ENCODE measurements at regions not wholly inside any gene's neighbourhood (a gene's known extent, or its start where the extent isn't known, plus 50 kb on each side); places are given as distances from the start of the nearest gene placed in this dataset.

- no peak for DNase-seq
These were observed 87.0 kb upstream of the EEA1 start for GRCh38 chr12:93015871-93016751.

- no peak for DNase-seq
These were observed 87.8 kb upstream of the EEA1 start for GRCh38 chr12:93016752-93017350.

- no peak for DNase-seq
These were observed 89.5 kb upstream of the EEA1 start for GRCh38 chr12:93018610-93019009.

GRCh38 chr12:93019212-93019927 is 90.3 kb upstream of the EEA1 start:
- DNase-seq, result no peak

GRCh38 chr12:93019975-93020630 is 91.0 kb upstream of the EEA1 start:
- DNase-seq, result no peak

GRCh38 chr12:93020631-93021597 is 91.8 kb upstream of the EEA1 start:
- no peak for DNase-seq

- DNase-seq, result no peak
These were observed 93.7 kb upstream of the EEA1 start for GRCh38 chr12:93022603-93023340.

- DNase-seq, result peak in 1 of 5 donors; percentile 24
These were observed 96.3 kb upstream of the EEA1 start for GRCh38 chr12:93025145-93026103.

- DNase-seq, result no peak
These were observed 97.9 kb upstream of the EEA1 start for GRCh38 chr12:93027041-93027440.

GRCh38 chr12:93029091-93029490 is 100.0 kb upstream of the EEA1 start:
- no peak for DNase-seq

GRCh38 chr12:93031028-93031427 is 101.9 kb upstream of the EEA1 start:
- no peak for DNase-seq

GRCh38 chr12:93032758-93033157 is 103.7 kb upstream of the EEA1 start:
- DNase-seq, result no peak

- DNase-seq, result no peak
These were observed 104.9 kb upstream of the EEA1 start for GRCh38 chr12:93033948-93034347.

- no peak for DNase-seq
These were observed 110.0 kb upstream of the EEA1 start for GRCh38 chr12:93039062-93039461.

- no peak for DNase-seq
These were observed 110.8 kb upstream of the EEA1 start for GRCh38 chr12:93039930-93040329.

- no peak for DNase-seq
These were observed 111.3 kb upstream of the EEA1 start for GRCh38 chr12:93040367-93040766.

GRCh38 chr12:93041416-93041815 is 112.3 kb upstream of the EEA1 start:
- no peak for DNase-seq

GRCh38 chr12:93042283-93042682 is 113.2 kb upstream of the EEA1 start:
- no peak for DNase-seq

GRCh38 chr12:93042684-93043083 is 113.6 kb upstream of the EEA1 start:
- DNase-seq, result no peak

Data from T-helper 1 cell (primary cell).